ENCODE measurements at regions not wholly inside any gene's neighbourhood (a gene's known extent, or its start where the extent isn't known, plus 50 kb on each side); places are given as distances from the start of the nearest gene placed in this dataset.

DNA sequence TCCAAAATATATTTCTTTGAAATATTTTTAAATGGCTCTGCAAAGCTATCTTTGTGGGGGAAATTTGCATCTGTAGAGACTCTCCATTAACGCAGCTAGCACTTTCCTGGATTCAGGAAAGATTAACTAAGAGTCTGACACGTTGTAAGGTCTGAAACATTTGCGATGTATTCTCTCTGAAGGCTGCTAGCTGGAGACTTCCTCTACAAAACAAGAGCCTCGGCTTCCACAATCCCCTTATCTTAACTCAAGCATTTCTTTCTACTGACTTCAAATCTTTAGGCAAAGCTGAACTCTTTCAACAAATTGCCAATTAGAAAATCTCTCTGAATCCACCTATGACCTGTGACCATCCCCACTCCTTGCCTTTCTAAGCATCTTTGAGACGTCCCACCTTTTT, 250.5 kb downstream of the KLF13 start:
- Histone ChIP-seq H3K79me2 (ENCODE audit: low read length) (no peaks in the 10 kb centered on the region), H2AFZ (ENCODE audit: low read depth, low read length) (no peak overlapping the region), H3K4me2 (ENCODE audit: low read length) (no peak overlapping the region), H3K9ac (ENCODE audit: low read length) (no peak overlapping the region), H4K20me1 (ENCODE audit: insufficient read depth, low read length) (no peaks in the 10 kb centered on the region), H3K27ac (ENCODE audit: low read length) (no peak overlapping the region), H3K36me3 (replicated peaks; ENCODE audit: low read depth, low read length) (no peaks in the 10 kb centered on the region), H3K9me3 (ENCODE audit: insufficient read depth, low read length) (no peaks in the 10 kb centered on the region), H3K4me1 (ENCODE audit: low read length) (no peaks in the 10 kb centered on the region), H3K27me3 (ENCODE audit: low read depth, low read length) (no peaks in the 10 kb centered on the region), H3K4me3 (ENCODE audit: low read length) (no peak overlapping the region)
- no peak for TF ChIP-seq EZH2phosphoT487 (IDR thresholded peaks at IDR 0.05; ENCODE audit: low read depth)
- TF ChIP-seq, protein P1, sequence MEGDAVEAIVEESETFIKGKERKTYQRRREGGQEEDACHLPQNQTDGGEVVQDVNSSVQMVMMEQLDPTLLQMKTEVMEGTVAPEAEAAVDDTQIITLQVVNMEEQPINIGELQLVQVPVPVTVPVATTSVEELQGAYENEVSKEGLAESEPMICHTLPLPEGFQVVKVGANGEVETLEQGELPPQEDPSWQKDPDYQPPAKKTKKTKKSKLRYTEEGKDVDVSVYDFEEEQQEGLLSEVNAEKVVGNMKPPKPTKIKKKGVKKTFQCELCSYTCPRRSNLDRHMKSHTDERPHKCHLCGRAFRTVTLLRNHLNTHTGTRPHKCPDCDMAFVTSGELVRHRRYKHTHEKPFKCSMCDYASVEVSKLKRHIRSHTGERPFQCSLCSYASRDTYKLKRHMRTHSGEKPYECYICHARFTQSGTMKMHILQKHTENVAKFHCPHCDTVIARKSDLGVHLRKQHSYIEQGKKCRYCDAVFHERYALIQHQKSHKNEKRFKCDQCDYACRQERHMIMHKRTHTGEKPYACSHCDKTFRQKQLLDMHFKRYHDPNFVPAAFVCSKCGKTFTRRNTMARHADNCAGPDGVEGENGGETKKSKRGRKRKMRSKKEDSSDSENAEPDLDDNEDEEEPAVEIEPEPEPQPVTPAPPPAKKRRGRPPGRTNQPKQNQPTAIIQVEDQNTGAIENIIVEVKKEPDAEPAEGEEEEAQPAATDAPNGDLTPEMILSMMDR (IDR thresholded peaks at IDR 0.05; ENCODE audit: low read depth, low read length) = no peak

DNA sequence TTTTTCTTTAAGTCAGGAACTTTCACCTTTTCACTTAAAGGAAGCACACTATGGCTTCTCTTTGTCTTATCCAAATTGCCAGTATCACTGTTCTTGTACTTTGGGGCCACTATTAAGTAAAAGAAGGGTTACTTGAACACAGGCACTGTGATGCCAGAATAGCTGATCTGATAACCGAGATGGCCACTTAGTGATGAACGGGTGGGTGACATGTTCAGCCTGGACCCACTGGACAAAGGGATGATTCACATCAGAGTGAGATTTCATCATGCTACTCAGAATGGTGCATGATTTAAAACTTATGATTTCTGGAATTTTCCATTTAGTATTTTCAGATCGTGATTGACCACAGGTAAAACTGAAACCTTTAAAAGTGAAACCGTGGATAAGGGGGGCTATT, 252.6 kb downstream of the KLF13 start:
- H2AFZ ChIP-seq (ENCODE audit: low read depth, low read length) = no peak overlapping the region
- H4K20me1 ChIP-seq (ENCODE audit: insufficient read depth, low read length) = no peaks in the 10 kb centered on the region
- H3K27me3 ChIP-seq (ENCODE audit: low read depth, low read length) = no peaks in the 10 kb centered on the region
- no peak for TF ChIP-seq EZH2phosphoT487 (IDR thresholded peaks at IDR 0.05; ENCODE audit: low read depth)
- TF ChIP-seq, protein P1 (IDR thresholded peaks at IDR 0.05; ENCODE audit: low read depth, low read length) = no peak
- no peak overlapping the region for H3K4me2 ChIP-seq (ENCODE audit: low read length)
- H3K9me3 ChIP-seq (ENCODE audit: insufficient read depth, low read length) = no peaks in the 10 kb centered on the region
- H3K79me2 ChIP-seq (ENCODE audit: low read length) = no peaks in the 10 kb centered on the region
- H3K4me1 ChIP-seq (ENCODE audit: low read length) = no peaks in the 10 kb centered on the region
- no peak overlapping the region for H3K9ac ChIP-seq (ENCODE audit: low read length)
- H3K36me3 ChIP-seq (replicated peaks; ENCODE audit: low read depth, low read length) = no peaks in the 10 kb centered on the region
- H3K27ac ChIP-seq (ENCODE audit: low read length) = no peak overlapping the region
- no peak overlapping the region for H3K4me3 ChIP-seq (ENCODE audit: low read length)

GRCh38 chr15:31579976-31580375, 253.3 kb downstream of the KLF13 start:
- no peaks in the 10 kb centered on the region for H3K9me3 ChIP-seq (ENCODE audit: insufficient read depth, low read length)
- no peak overlapping the region for H3K9ac ChIP-seq (ENCODE audit: low read length)
- no peaks in the 10 kb centered on the region for H3K36me3 ChIP-seq (replicated peaks; ENCODE audit: low read depth, low read length)
- H3K4me1 ChIP-seq (ENCODE audit: low read length) = no peaks in the 10 kb centered on the region
- no peaks in the 10 kb centered on the region for H3K27me3 ChIP-seq (ENCODE audit: low read depth, low read length)
- TF ChIP-seq, protein P1 (IDR thresholded peaks at IDR 0.05; ENCODE audit: low read depth, low read length) = no peak
- no peak for TF ChIP-seq EZH2phosphoT487 (IDR thresholded peaks at IDR 0.05; ENCODE audit: low read depth)
- H3K27ac ChIP-seq (ENCODE audit: low read length) = no peak overlapping the region
- H3K4me3 ChIP-seq (ENCODE audit: low read length) = no peak overlapping the region
- no peak overlapping the region for H2AFZ ChIP-seq (ENCODE audit: low read depth, low read length)
- no peaks in the 10 kb centered on the region for H3K79me2 ChIP-seq (ENCODE audit: low read length)
- no peaks in the 10 kb centered on the region for H4K20me1 ChIP-seq (ENCODE audit: insufficient read depth, low read length)
- H3K4me2 ChIP-seq (ENCODE audit: low read length) = no peak overlapping the region

DNA sequence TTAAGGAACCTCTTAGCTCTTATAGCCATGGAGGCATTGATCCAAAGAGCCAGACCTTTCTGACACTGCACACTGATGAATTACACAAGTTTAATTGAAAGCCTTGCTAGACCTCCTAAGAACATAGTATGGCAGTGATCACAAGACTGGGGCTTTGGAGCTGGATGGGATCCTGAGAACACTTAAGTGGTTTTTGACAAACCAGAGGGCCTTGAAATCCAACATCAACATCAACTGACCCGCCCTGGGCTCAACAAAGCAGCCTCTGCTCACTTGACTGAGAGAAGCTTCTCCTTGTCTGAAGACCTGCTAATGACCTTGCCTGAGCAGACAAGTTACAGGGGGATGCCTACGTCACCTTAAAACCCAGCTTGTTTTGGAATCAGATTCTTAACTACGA, 257.6 kb downstream of the KLF13 start:
- Histone ChIP-seq H4K20me1 (ENCODE audit: insufficient read depth, low read length) (no peaks in the 10 kb centered on the region), H2AFZ (ENCODE audit: low read depth, low read length) (no peak overlapping the region), H3K9ac (ENCODE audit: low read length) (no peak overlapping the region), H3K79me2 (ENCODE audit: low read length) (no peaks in the 10 kb centered on the region), H3K4me1 (ENCODE audit: low read length) (no peaks in the 10 kb centered on the region), H3K36me3 (replicated peaks; ENCODE audit: low read depth, low read length) (no peaks in the 10 kb centered on the region), H3K4me2 (ENCODE audit: low read length) (no peak overlapping the region), H3K27ac (ENCODE audit: low read length) (no peak overlapping the region), H3K27me3 (ENCODE audit: low read depth, low read length) (no peaks in the 10 kb centered on the region), H3K4me3 (ENCODE audit: low read length) (no peak overlapping the region), H3K9me3 (ENCODE audit: insufficient read depth, low read length) (no peaks in the 10 kb centered on the region)
- no peak for TF ChIP-seq EZH2phosphoT487 (IDR thresholded peaks at IDR 0.05; ENCODE audit: low read depth)
- TF ChIP-seq, protein P1 (IDR thresholded peaks at IDR 0.05; ENCODE audit: low read depth, low read length) = no peak
